GM12891 (cell line): ENCODE measurements at regions not wholly inside any gene's neighbourhood (a gene's known extent, or its start where the extent isn't known, plus 50 kb on each side); places are given as distances from the start of the nearest gene placed in this dataset.
"Not testable (repeated sequence)": the region's sequence is repeated elsewhere in the genome, so short reads cannot be mapped to it uniquely, and the experiment has no call there.

Experiments used
- POLR2A ChIP-seq: IDR thresholded peaks from 2 replicates; pipeline ENCODE4 v1.6.1; 2011; ENCODE audit warnings: low read depth, low read length, control low read depth
- POLR2AphosphoS5 ChIP-seq: IDR thresholded peaks from 2 replicates; pipeline ENCODE4 v1.6.1; 2011; ENCODE audit warnings: low read depth, low read length, control low read depth
- TAF1 ChIP-seq: IDR thresholded peaks from 2 replicates; pipeline ENCODE4 v1.6.1; 2011; ENCODE audit warnings: low read depth, low read length, control low read depth

GRCh38 chr16:59944041-59944440, 1209.9 kb upstream of the GOT2 start:
- TF ChIP-seq POLR2AphosphoS5, POLR2A, TAF1: not testable (repeated sequence)
